ENCODE measurements at regions not wholly inside any gene's neighbourhood (a gene's known extent, or its start where the extent isn't known, plus 50 kb on each side); places are given as distances from the start of the nearest gene placed in this dataset.

DNA sequence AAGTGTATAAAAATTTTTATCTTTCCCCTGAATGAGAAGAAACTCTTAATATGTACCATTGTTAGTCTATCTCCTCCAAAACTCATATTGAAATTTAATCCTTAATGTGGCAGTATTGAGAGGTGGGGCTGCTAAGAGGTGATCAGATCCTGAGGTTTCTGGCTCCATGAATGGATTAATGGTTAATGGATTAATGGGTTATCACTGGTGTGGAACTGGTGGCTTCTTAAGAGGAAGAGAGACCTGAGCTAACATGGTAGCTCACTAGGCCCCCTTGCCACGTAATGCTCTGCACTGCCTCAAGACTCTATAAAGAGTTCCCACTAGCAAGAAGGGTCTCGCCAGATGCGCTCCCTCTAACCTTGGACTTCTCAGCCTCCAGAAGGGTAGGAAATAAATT lies 70.6 kb upstream of the ZBTB18 start:
- TF ChIP-seq NRF1 (IDR thresholded peaks at IDR 0.05; ENCODE audit: low read depth, low read length) (no peak), KDM5A (IDR thresholded peaks at IDR 0.05; ENCODE audit: low read length) (no peak), POLR2AphosphoS5 (IDR thresholded peaks at IDR 0.05; ENCODE audit: low read depth, low read length) (no peak), TAF1 (IDR thresholded peaks at IDR 0.05; ENCODE audit: low read depth, low read length) (no peak), HDAC2 (IDR thresholded peaks at IDR 0.05; ENCODE audit: borderline replicate concordance in 1 of 2, low read depth in 2 of 2, low read length in 2 of 2) (no peak), POLR2A (IDR thresholded peaks at IDR 0.05; ENCODE audit: control extremely low read depth in 1 of 2, low read depth in 2 of 2, low read length in 2 of 2) (no peak), JUND (IDR thresholded peaks at IDR 0.05; ENCODE audit: low read length) (no peak), EGR1 (IDR thresholded peaks at IDR 0.05; ENCODE audit: borderline replicate concordance, low read depth, low read length) (no peak)
- TF ChIP-seq, protein P1, sequence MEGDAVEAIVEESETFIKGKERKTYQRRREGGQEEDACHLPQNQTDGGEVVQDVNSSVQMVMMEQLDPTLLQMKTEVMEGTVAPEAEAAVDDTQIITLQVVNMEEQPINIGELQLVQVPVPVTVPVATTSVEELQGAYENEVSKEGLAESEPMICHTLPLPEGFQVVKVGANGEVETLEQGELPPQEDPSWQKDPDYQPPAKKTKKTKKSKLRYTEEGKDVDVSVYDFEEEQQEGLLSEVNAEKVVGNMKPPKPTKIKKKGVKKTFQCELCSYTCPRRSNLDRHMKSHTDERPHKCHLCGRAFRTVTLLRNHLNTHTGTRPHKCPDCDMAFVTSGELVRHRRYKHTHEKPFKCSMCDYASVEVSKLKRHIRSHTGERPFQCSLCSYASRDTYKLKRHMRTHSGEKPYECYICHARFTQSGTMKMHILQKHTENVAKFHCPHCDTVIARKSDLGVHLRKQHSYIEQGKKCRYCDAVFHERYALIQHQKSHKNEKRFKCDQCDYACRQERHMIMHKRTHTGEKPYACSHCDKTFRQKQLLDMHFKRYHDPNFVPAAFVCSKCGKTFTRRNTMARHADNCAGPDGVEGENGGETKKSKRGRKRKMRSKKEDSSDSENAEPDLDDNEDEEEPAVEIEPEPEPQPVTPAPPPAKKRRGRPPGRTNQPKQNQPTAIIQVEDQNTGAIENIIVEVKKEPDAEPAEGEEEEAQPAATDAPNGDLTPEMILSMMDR (IDR thresholded peaks at IDR 0.05; ENCODE audit: control extremely low read depth in 1 of 3, insufficient read depth in 1 of 3, low read depth in 1 of 3, low read length in 3 of 3) = no peak

Data from H1 (cell line).